HG02678 (cell line): ENCODE measurements at regions not wholly inside any gene's neighbourhood (a gene's known extent, or its start where the extent isn't known, plus 50 kb on each side); places are given as distances from the start of the nearest gene placed in this dataset.

Source experiments
- ATAC-seq: cut with Tn5 transposase; IDR thresholded peaks from one replicate; pipeline ENCODE4 v1.9.1; 2021; ENCODE audit warnings: mild to moderate bottlenecking, moderate library complexity; ENCODE audit not compliant: unreplicated experiment

GRCh38 chr4:38577462-38577861 lies 86.5 kb upstream of the KLF3 start:
- ATAC-seq, result no peak

- no peak for ATAC-seq
Measured at GRCh38 chr4:38581426-38582106, 82.4 kb upstream of the KLF3 start.

- no peak for ATAC-seq
Measured at GRCh38 chr4:38582445-38582844, 81.6 kb upstream of the KLF3 start.

- no peak for ATAC-seq
Measured at GRCh38 chr4:38582889-38583470, 81.0 kb upstream of the KLF3 start.

GRCh38 chr4:38585871-38586270 lies 78.1 kb upstream of the KLF3 start:
- no peak for ATAC-seq

GRCh38 chr4:38587106-38587505 lies 76.9 kb upstream of the KLF3 start:
- no peak for ATAC-seq

- no peak for ATAC-seq
Measured at GRCh38 chr4:38590046-38590445, 74.0 kb upstream of the KLF3 start.

GRCh38 chr4:38591617-38592337 lies 72.2 kb upstream of the KLF3 start:
- no peak for ATAC-seq

- ATAC-seq, result no peak
Measured at GRCh38 chr4:38598489-38598888, 65.5 kb upstream of the KLF3 start.

- no peak for ATAC-seq
Measured at GRCh38 chr4:38600575-38600974, 63.4 kb upstream of the KLF3 start.

GRCh38 chr4:38601244-38601915 lies 62.6 kb upstream of the KLF3 start:
- ATAC-seq, result no peak

GRCh38 chr4:38601916-38602291 lies 62.1 kb upstream of the KLF3 start:
- ATAC-seq, result no peak

GRCh38 chr4:38603652-38604051 lies 60.3 kb upstream of the KLF3 start:
- no peak for ATAC-seq

- no peak for ATAC-seq
Measured at GRCh38 chr4:38605181-38605752, 58.7 kb upstream of the KLF3 start.

- ATAC-seq, result no peak
Measured at GRCh38 chr4:38605753-38606586, 58.0 kb upstream of the KLF3 start.

- no peak for ATAC-seq
Measured at GRCh38 chr4:38606587-38606905, 57.5 kb upstream of the KLF3 start.

GRCh38 chr4:38609614-38610013 lies 54.4 kb upstream of the KLF3 start:
- no peak for ATAC-seq

- no peak for ATAC-seq
Measured at GRCh38 chr4:38610521-38610920, 53.5 kb upstream of the KLF3 start.

- ATAC-seq, result no peak
Measured at GRCh38 chr4:38610966-38611431, 53.0 kb upstream of the KLF3 start.

GRCh38 chr4:38611676-38612075 lies 52.3 kb upstream of the KLF3 start:
- no peak for ATAC-seq
